D721Med (cell line): ENCODE measurements at regions not wholly inside any gene's neighbourhood (a gene's known extent, or its start where the extent isn't known, plus 50 kb on each side); places are given as distances from the start of the nearest gene placed in this dataset.

Source experiments
- DNase-seq: peaks from one replicate; pipeline ENCODE4 v3.0.0; 2011; ENCODE audit warnings: low spot score; ENCODE audit not compliant: insufficient read length
- FAIRE-seq: peaks from 2 replicates; lab custom pipeline; 2011; peaks lifted over from hg19 to GRCh38; lab: Jason Lieb, UNC
- CTCF ChIP-seq: IDR thresholded peaks from 2 replicates; pipeline ENCODE4 v1.5.1; 2012; ENCODE audit warnings: mild to moderate bottlenecking, control low read depth; ENCODE audit not compliant: insufficient read depth; ENCODE audit errors: missing control alignments

- no peak for FAIRE-seq
Measured at GRCh38 chr1:94612525-94613204, 71.1 kb upstream of the F3 start.

GRCh38 chr1:94611681-94612475, 70.3 kb upstream of the F3 start:
- no peak for DNase-seq
- FAIRE-seq, result no peak
- no peak for TF ChIP-seq CTCF

More at GRCh38 chr1:94612525-94613204, 71.1 kb upstream of the F3 start:
- DNase-seq, result no peak
- no peak for TF ChIP-seq CTCF

- DNase-seq, result no peak
- FAIRE-seq, result no peak
- no peak for TF ChIP-seq CTCF
Measured at GRCh38 chr1:94609619-94610018, 68.1 kb upstream of the F3 start.

GRCh38 chr1:94608852-94609530, 67.4 kb upstream of the F3 start:
- no peak for TF ChIP-seq CTCF
- FAIRE-seq, result no peak
- DNase-seq, result no peak

- TF ChIP-seq CTCF, result no peak
- DNase-seq (no peak), FAIRE-seq (no peak)
Measured at GRCh38 chr1:94608142-94608851, 66.7 kb upstream of the F3 start.

GRCh38 chr1:94607398-94607797, 65.8 kb upstream of the F3 start:
- no peak for TF ChIP-seq CTCF
- FAIRE-seq (no peak), DNase-seq (no peak)
